Aorta (tissue), 5 donors: ENCODE measurements at regions not wholly inside any gene's neighbourhood (a gene's known extent, or its start where the extent isn't known, plus 50 kb on each side); places are given as distances from the start of the nearest gene placed in this dataset.

ENCODE experiments used
- ATAC-seq: fragments of 200-7000 bp; cut with Tn5 transposase; one replicate; pipeline ENCODE4 v1.9.1; 2022; ENCODE audit warnings: moderate library complexity; ENCODE audit not compliant: low FRiP score
- DNase-seq, 2 donors: peaks; one replicate each; pipeline ENCODE4 v3.0.0-alpha.2; 2020
- H3K27ac ChIP-seq, 2 donors: one replicate each; pipeline ENCODE4 v1.5.1; 2013; ENCODE audit warnings: low read length in 2 of 2, mild to moderate bottlenecking in 2 of 2, moderate library complexity in 2 of 2, control low read depth in 1 of 2, inconsistent platforms in 1 of 2, low read depth in 1 of 2
- H3K27me3 ChIP-seq, 2 donors: one replicate each; pipeline ENCODE4 v1.6.1; 2013; ENCODE audit warnings: control low read depth in 1 of 2, low read length in 1 of 2, mild to moderate bottlenecking in 1 of 2, moderate library complexity in 1 of 2; ENCODE audit not compliant: insufficient read depth in 2 of 2, control insufficient read depth in 1 of 2
- H3K36me3 ChIP-seq, 2 donors: one replicate each; pipeline ENCODE4 v1.6.1; 2013; ENCODE audit warnings: control low read depth in 1 of 2, low read length in 1 of 2, mild to moderate bottlenecking in 1 of 2; ENCODE audit not compliant: insufficient read depth in 2 of 2, control insufficient read depth in 1 of 2
- H3K4me1 ChIP-seq, 2 donors: one replicate each; pipeline ENCODE4 v1.6.1; 2013; ENCODE audit warnings: low read length in 2 of 2, control low read depth in 1 of 2, mild to moderate bottlenecking in 1 of 2, moderate library complexity in 1 of 2; ENCODE audit not compliant: insufficient read depth in 2 of 2, control insufficient read depth in 1 of 2
- H3K4me3 ChIP-seq, 2 donors: one replicate each; pipeline ENCODE4 v1.5.1; 2013; ENCODE audit warnings: low read length in 2 of 2, control low read depth in 1 of 2, mild to moderate bottlenecking in 1 of 2
- H3K9me3 ChIP-seq: one replicate; pipeline ENCODE4 v1.6.1; 2013; ENCODE audit warnings: mild to moderate bottlenecking, low read length; ENCODE audit not compliant: control insufficient read depth
- WGBS, 2 donors: extraction: QIAGEN DNeasy Blood & Tissue Kit; methylation state at CpG; one replicate each; pipeline ENCODE4 v1.1.7; 2013; 5-methylcytosine and 5-hydroxymethylcytosine counted together
- intact Hi-C, 2 donors: fragments of 100-400 bp; cut with DNase I; formaldehyde crosslinking; loops; one replicate each; pipeline versions ENCODE4 v1.14.2 to v1.15.0; 2022
- donor health status: healthy with polysubstance abuse.
- donor health status: Bipolar disorder and iron deficiency.
- donor health status: DM: no; HTN: no; CAD: no.
- donor health status: DM: no; HTN: no; CAD: no.
- donor health status: DM: yes; HTN: yes; CAD: no.

- Histone ChIP-seq H3K27ac (no peak overlapping the region), H3K4me1 (peaks cover 0 to 2% of the 10 kb centered on the region in 2 donors), H3K4me3 (no peak overlapping the region), H3K36me3 (no peaks in the 10 kb centered on the region), H3K27me3 (no peaks in the 10 kb centered on the region), H3K9me3 (no peaks in the 10 kb centered on the region)
- ATAC-seq (no peak), DNase-seq (no peak)
- intact Hi-C loops = no loop called here
- 96 to 97% methylated on average over 1 of the region's 1 CpG for WGBS, 2 donors
Observed at GRCh38 chr2:12821656-12822055, 104.9 kb downstream of the TRIB2 start.

GRCh38 chr2:12824351-12824777, 107.6 kb downstream of the TRIB2 start:
- DNase-seq (peak in 1 of 2 donors; percentile 73), ATAC-seq (peak; percentile 62)
- Histone ChIP-seq H3K27me3 (no peaks in the 10 kb centered on the region), H3K4me1 (no peaks in the 10 kb centered on the region), H3K9me3 (no peaks in the 10 kb centered on the region), H3K27ac (no peak overlapping the region), H3K4me3 (no peak overlapping the region), H3K36me3 (no peaks in the 10 kb centered on the region)
- WGBS, 2 donors = 32 to 40% methylated on average over 3 of the region's 3 CpGs
- intact Hi-C loops = no loop called here

- Histone ChIP-seq H3K4me3 (no peak overlapping the region), H3K27me3 (no peaks in the 10 kb centered on the region), H3K9me3 (no peaks in the 10 kb centered on the region), H3K27ac (no peak overlapping the region), H3K4me1 (no peaks in the 10 kb centered on the region), H3K36me3 (no peaks in the 10 kb centered on the region)
- ATAC-seq = peak; percentile 86
- peak in 1 of 2 donors; percentile 69 for DNase-seq
- 51 to 52% methylated on average over 9 of the region's 9 CpGs for WGBS, 2 donors
- intact Hi-C loops = no loop called here
Observed at GRCh38 chr2:12824778-12825379, 108.1 kb downstream of the TRIB2 start.

- no peaks in the 10 kb centered on the region for H3K9me3 ChIP-seq
- no peaks in the 10 kb centered on the region for H3K27me3 ChIP-seq
- H3K36me3 ChIP-seq = no peaks in the 10 kb centered on the region
- ATAC-seq (no peak), DNase-seq (no peak)
- no peak overlapping the region for H3K4me3 ChIP-seq
- intact Hi-C loops = no loop called here
- 88 to 89% methylated on average over 3 of the region's 3 CpGs for WGBS, 2 donors
- H3K27ac ChIP-seq = no peak overlapping the region
- H3K4me1 ChIP-seq = no peaks in the 10 kb centered on the region
Observed at GRCh38 chr2:12826781-12827180, 110.0 kb downstream of the TRIB2 start.

- H3K36me3 ChIP-seq = no peaks in the 10 kb centered on the region
- H3K27me3 ChIP-seq = no peaks in the 10 kb centered on the region
- no peak overlapping the region for H3K4me3 ChIP-seq
- no peaks in the 10 kb centered on the region for H3K9me3 ChIP-seq
- ATAC-seq = no peak
- DNase-seq = no peak
- no peak overlapping the region for H3K27ac ChIP-seq
- 97% methylated on average over 7 of the region's 7 CpGs for WGBS, 2 donors
- intact Hi-C loops = no loop called here
- no peaks in the 10 kb centered on the region for H3K4me1 ChIP-seq
Observed at GRCh38 chr2:12827721-12828120, 111.0 kb downstream of the TRIB2 start.

- Histone ChIP-seq H3K27me3 (no peaks in the 10 kb centered on the region), H3K4me3 (no peak overlapping the region), H3K27ac (no peak overlapping the region), H3K9me3 (no peaks in the 10 kb centered on the region), H3K36me3 (no peaks in the 10 kb centered on the region), H3K4me1 (no peaks in the 10 kb centered on the region)
- no peak for DNase-seq
- WGBS, 2 donors = 91 to 92% methylated on average over 8 of the region's 8 CpGs
- ATAC-seq = no peak
- intact Hi-C loops = no loop called here
Observed at GRCh38 chr2:12828980-12829379, 112.2 kb downstream of the TRIB2 start.

- H3K27me3 ChIP-seq = no peaks in the 10 kb centered on the region
- H3K27ac ChIP-seq = no peak overlapping the region
- intact Hi-C loops = no loop called here
- H3K4me3 ChIP-seq = no peak overlapping the region
- H3K9me3 ChIP-seq = no peaks in the 10 kb centered on the region
- no peak for ATAC-seq
- no peak for DNase-seq
- WGBS, 2 donors = 98 to 100% methylated on average over 1 of the region's 1 CpG
- no peaks in the 10 kb centered on the region for H3K36me3 ChIP-seq
- no peaks in the 10 kb centered on the region for H3K4me1 ChIP-seq
Observed at GRCh38 chr2:12831016-12831415, 114.3 kb downstream of the TRIB2 start.

- no peaks in the 10 kb centered on the region for H3K36me3 ChIP-seq
- H3K4me3 ChIP-seq = no peak overlapping the region
- 46 to 48% methylated on average over 3 of the region's 3 CpGs for WGBS, 2 donors
- H3K4me1 ChIP-seq = no peaks in the 10 kb centered on the region
- H3K27me3 ChIP-seq = no peaks in the 10 kb centered on the region
- H3K27ac ChIP-seq = no peak overlapping the region
- intact Hi-C loops = no loop called here
- H3K9me3 ChIP-seq = no peaks in the 10 kb centered on the region
- DNase-seq = no peak
- ATAC-seq = no peak
Observed at GRCh38 chr2:12834239-12834638, 117.5 kb downstream of the TRIB2 start.

- DNase-seq (no peak), ATAC-seq (no peak)
- Histone ChIP-seq H3K9me3 (no peaks in the 10 kb centered on the region), H3K27me3 (no peaks in the 10 kb centered on the region), H3K27ac (no peak overlapping the region), H3K4me3 (no peak overlapping the region), H3K36me3 (no peaks in the 10 kb centered on the region), H3K4me1 (no peaks in the 10 kb centered on the region)
- intact Hi-C loops = no loop called here
- 85 to 88% methylated on average over 4 of the region's 4 CpGs for WGBS, 2 donors
Observed at GRCh38 chr2:12835733-12836132, 119.0 kb downstream of the TRIB2 start.
